GM19324 (cell line): ENCODE measurements at regions not wholly inside any gene's neighbourhood (a gene's known extent, or its start where the extent isn't known, plus 50 kb on each side); places are given as distances from the start of the nearest gene placed in this dataset.
A peak's percentile ranks its signal among the peaks of the same experiment; 100 is the strongest.
"Not testable (repeated sequence)": the region's sequence is repeated elsewhere in the genome, so short reads cannot be mapped to it uniquely, and the experiment has no call there.

Experiments used
- ATAC-seq: cut with Tn5 transposase; IDR thresholded peaks from one replicate; pipeline ENCODE4 v1.9.1; 2021; ENCODE audit warnings: mild to moderate bottlenecking, moderate library complexity; ENCODE audit not compliant: unreplicated experiment, low FRiP score

DNA sequence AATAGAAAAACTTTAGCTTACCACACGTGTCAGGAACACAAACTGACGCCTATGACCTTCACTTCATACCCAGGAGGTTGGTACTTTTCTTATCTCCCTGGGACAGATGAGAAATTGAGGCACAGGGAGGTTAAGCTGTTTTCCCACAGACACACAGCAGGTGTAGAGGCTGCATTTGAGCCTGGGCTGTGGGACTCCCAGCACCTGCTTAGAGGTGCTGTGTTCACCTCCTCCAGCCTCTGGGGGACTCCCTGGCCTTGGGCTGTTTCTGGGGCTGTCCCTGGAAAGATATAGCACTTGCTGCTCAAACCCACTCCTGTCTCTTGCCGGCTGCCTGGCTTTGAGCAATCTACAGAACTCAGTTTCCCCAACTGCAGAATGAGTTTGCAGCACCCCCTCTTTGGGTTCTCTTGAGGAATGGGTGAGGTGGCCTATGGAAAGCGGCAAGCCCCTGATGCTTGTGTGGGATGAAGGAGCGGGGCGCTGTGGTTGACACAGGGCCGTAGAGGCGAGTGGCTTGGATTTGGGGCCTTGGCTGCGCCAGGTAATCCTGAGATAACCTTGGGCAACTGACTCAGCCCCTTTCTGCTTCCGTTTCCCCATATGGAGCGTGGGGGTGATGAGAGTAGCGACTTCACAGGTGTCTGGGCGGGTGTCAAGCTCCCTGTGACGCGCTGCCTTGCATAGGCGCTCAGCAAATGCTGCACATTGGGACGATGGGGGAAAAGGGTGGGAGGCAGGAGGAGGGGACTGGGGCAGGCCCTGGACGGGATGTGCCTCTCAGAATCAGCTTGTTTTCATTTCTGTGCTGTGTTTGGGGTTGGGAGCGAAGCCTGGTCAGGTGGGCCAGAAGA lies 104.5 kb upstream of the CIBAR2 start:
- no peak for ATAC-seq

DNA sequence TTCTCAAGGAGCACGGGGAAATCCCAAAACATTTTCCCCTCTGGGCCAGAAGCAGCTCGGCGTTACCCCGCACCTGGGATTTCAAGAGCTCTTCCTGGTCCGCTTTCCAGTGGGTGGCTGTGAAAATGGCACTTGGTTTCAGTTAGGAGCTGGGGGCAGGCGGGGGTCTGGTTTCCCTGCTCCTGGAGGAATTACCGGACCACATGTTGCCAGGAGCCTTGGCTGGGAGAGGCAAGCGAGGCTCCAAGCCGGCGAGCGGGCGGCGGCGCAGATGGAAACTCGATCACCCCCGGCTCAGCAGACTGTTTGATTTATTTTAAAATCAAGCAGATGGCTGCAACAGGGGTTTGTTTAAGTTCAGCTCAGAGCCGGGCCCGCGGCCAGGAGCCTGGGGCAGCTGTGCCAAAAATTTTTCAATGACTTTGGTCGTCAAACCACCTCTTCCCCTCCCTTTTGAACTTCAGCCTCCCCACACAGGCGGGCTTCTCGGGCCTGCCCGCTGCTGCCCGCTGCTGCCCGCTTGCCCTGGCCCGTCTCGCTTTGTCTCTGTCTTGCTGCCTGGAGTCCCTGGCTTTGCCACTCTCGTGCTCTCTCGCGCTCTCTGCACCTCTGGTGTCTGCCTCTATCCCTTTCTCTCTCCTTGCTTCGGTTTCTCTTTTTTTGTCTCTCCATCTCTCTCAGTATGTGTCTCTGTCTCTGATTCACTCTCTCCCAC lies 108.0 kb upstream of the CIBAR2 start:
- no peak for ATAC-seq

DNA sequence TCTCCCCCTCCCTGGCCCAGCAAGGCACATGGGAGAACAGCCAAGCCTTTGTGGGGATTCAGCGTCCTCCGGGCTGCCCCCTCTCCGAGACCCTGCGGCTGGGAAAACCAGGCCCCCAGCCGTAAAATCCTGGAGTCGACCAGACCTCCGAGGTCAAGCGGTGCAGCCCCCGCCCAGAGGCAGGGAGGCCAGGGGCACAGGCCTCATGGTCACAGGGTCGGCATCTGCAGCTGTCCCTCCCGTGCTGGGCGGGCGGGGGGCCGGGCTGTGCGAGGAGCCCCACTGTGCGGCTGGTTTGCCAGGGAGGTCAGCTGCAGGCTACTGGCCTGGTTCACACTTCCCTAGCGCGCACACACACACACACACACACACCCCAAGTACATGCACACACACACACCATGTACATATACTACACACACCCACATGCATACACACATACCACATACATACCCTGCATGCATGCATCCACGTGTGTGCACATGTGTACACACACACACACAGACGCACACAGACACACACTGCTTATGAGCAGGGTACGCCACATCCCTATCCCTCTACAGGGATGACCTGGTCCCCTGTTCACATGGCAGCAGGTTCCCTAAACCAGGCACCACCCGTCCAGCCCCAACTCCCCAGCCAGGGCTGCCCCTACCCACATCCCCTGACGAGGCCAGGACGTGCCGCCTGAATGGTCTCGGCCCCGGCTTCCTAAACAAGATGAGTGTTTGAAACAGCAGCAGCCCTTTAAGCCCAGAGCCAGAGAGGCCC lies 108.9 kb upstream of the CIBAR2 start:
- ATAC-seq, result no peak

DNA sequence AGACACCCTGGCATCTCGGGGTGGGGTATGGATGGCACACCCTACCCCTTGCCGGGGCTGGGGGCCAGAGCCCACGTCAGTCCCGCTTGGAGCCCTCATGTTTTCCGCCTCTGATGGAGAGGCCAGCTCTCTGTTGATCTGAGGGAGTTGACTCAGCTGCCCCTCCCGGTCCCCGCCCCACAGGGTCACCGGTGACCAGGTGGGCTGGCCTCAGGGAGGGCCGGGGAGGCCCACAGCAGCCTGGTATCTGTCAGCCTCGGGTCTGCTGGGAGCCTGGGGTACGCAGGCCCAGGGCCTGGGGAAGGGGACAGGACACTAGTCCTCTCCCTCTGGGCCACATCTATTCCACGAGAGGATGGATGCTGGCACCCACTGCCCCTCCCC lies 109.5 kb upstream of the CIBAR2 start:
- ATAC-seq, result no peak

DNA sequence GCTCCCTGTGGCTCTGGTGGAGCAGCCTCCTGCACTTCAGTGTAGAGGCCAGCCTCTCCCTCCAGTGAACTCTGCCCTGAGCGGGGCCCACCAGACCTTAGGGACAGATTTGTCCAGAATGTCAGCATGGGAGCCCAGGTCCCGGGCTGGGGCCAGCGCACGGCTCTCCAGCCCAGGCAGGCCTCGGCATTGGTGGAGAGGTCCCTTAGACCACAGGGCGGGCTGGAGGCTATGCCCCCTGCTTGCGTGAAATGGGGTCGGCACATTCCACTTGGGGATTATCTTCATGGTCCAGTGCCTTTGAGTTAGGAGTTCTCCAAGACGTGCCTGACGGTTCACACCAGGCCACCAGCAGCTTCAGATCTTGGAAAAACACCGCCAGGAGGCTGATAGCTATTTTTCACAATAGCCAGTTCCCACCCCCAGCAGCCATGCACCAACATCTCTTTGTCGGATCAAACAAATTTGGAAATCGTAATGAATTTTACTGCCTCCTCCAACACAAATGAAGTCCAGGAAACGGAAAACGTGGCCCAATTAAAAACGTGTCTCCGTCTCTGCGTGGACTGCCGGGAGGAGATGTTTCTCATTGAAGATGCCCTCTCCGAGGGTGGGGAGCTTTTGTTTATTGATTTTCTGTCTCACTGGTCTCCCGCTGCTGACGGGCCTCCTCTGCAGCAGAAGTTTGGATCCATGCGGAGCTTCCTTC lies 110.0 kb upstream of the CIBAR2 start:
- no peak for ATAC-seq

- ATAC-seq, result no peak
Measured at GRCh38 chr16:85225257-85225656, 113.0 kb upstream of the CIBAR2 start.

GRCh38 chr16:85225721-85226120 lies 113.4 kb upstream of the CIBAR2 start:
- ATAC-seq, result no peak

DNA sequence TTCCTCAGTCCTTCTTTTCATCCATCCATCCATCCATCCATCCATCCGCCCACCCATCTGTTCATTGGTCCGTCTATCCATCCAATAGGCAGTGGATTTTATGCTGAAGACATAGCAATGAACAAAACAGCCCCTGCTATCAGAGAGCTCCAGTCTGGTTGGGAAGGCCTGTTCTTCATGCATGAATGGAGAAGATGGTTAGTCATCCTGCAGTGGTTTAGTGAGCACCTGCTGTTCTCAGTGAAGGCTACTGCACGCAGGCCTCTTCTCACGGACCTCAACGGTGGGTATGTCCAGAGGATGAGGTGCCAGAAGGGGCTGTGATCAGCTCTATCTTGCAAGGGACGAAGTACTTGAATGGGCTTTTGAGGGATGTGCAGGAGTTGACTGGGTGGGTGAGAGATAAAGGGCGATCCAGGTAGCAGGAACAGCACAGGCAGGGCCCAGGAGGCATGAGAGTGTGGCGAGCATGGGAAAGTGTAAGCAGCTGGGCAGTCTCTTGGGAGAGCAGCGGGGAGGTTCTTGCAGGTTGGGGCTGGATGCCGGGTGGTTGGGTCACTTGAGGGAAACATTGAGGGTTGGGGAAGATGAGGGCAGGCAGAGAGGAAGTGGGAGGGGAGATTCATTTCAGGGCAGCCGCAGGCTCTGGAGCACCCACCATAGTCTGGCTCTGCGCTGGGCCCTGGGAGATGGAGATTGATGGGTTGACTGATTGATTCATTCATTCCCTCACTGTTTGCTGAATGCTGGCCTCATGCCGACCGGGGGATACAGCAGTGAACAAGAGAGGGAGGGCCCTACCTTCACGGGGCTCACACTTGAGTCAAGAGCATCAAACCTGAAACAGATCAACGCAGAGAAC lies 115.0 kb upstream of the CIBAR2 start:
- peak; percentile 55 for ATAC-seq

DNA sequence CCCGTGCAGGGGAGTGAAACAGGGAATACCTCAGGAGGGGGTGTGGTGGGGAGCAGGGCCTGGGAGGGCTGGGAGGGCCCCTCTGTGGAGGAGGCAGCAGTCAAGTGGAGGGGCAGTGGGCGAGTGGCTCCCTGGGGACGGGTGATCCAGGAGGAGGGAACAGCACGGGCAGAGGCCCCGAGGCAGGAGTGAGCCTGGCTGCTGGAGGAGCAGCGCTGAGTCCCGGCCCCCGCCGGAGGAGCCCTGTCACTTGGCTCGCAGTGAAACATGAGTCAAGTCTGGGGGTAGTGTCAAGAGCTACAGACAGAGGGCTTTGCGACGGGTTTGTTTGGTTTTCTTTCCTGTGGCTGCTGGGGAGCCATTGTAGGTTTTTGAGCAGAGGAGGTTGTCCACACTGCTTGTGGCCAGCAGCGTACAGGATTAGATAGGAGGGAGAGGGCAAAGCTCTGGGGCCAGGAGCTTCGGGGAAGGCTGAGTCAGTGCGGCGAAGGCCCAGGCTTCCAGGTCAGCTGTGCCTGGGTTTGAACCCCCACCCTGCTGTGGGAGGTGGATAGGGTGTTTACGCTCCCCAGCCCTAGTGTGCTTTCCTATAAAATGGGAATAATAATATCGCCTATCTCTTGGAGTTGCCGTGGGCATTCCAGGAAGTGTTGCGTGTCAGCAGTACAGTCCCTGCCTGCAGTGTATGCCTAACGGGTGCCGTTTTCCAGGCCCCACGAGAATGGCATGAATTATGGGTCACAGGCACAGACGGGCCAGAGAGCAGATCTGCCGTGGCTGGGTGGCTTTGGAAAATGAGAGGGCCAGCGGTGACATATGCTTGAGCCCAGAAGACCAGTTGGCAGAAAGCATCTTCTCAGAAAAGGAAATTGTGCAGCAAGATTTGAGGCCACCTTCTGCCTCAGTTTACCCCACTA lies 115.9 kb upstream of the CIBAR2 start:
- no peak for ATAC-seq

GRCh38 chr16:85228970-85229430 lies 116.7 kb upstream of the CIBAR2 start:
- no peak for ATAC-seq

GRCh38 chr16:85229869-85230462 lies 117.7 kb upstream of the CIBAR2 start:
- no peak for ATAC-seq

DNA sequence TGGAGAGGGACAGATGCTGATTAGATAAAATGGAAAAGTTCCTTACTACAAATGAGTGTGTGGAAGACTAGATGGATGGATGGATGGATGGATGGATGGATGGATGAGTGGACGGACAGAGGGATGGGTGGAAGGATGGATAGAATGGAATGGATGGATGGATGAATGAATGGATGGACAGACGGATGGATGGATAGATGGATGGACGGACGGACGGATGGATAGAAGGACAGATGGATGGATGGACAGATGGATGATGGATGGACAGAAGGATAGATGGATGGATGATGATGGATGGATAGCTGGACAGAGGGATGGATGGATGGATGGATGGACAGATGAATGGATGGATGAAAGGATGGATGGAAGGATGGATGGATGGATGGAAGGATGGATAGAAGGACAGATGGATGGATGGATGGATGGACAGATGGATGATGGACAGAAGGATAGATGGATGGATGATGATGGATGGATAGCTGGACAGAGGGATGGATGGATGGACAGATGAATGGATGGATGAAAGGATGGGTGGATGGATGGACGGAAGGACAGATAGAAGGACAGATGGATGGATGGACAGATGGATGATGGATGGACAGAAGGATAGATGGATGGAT lies 118.6 kb upstream of the CIBAR2 start:
- ATAC-seq, result not testable (repeated sequence)

DNA sequence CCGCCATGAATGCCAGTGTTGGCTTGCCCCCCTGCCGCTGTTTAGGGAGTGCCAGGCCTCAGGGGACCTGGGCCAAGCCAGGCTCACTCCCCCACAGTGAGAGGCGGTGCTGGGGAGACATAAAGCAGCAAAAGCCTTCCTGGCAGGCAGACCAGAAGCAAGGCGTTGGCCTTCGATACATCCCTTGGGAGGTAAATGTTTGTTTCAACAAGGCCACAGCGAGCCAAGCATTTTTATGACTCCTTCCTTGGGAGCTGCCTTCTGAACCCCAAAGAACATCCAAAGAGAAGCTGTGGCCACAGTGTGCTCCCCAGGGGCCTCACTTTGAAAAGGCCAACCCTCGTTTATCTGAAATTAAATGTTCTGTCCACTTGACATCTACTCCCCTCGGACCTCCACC lies 119.7 kb upstream of the CIBAR2 start:
- ATAC-seq, result no peak

DNA sequence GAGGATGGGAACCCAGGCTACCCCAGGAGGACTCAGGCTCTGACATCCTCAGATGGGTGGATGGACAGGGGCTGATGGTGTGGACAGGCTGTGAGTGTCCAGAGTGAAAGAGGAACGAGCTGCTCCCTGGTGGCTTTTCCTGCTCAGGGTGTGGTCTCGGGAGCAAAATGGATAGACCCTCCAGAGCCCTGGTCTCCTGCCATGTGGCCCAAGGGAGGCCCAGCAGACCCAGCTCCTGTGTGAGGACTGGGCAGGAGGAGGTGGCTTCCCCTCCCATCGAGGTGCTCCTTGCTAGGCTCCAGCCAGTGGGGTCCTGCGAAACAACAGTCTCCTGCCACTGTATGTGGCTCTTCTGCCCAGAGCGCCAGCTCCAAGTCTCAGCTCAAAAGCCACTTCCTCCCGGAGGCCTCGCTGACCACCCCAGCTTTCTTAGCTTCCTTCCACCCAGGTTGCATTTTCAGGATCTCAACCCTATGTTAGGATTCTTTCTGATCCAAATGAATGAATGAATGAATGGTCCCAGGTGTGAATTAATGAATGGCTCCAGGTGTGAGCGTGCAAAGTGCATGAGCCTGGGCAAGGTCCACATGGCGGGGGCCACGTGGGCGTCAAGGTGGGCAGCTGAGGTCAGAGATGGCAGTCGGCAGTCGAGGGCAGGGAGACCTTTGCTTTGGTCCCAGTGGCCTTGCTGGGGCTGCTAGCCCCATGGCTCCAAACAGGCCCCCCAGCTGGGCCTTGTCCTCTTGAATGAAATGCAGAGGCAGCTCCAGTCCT lies 120.3 kb upstream of the CIBAR2 start:
- ATAC-seq, result no peak

- ATAC-seq, result no peak
Measured at GRCh38 chr16:85233516-85233915, 121.2 kb upstream of the CIBAR2 start.

GRCh38 chr16:85234310-85235204 lies 122.3 kb upstream of the CIBAR2 start:
- ATAC-seq, result no peak
